Heart left ventricle (tissue), 16 donors: ENCODE measurements at regions not wholly inside any gene's neighbourhood (a gene's known extent, or its start where the extent isn't known, plus 50 kb on each side); places are given as distances from the start of the nearest gene placed in this dataset.

Experiments used
- ATAC-seq, 4 donors: fragments of 200-7000 bp; cut with Tn5 transposase; one replicate each; pipeline ENCODE4 v1.9.1; 2020 to 2022; ENCODE audit warnings: moderate library complexity in 4 of 4, mild to moderate bottlenecking in 3 of 4, moderate number of reproducible peaks in 1 of 4
- DNase-seq, 5 donors: peaks; one replicate each; pipeline ENCODE4 v3.0.0-alpha.2; 2020
- H3K27ac ChIP-seq, 12 donors: fragments of 200-600 bp; sonication (generic) in 4 of 12; one replicate each; pipeline versions ENCODE4 v1.5.0 to v1.8.0; 2016 to 2022; ENCODE audit warnings: mild to moderate bottlenecking in 2 of 12
- H3K27me3 ChIP-seq, 9 donors: fragments of 200-600 bp; sonication (generic) in 2 of 9; one replicate each; pipeline versions ENCODE4 v1.5.1 to v1.8.0; 2016 to 2022; ENCODE audit warnings: mild to moderate bottlenecking in 3 of 9
- H3K36me3 ChIP-seq, 9 donors: fragments of 200-600 bp; sonication (generic) in 2 of 9; one replicate each; pipeline versions ENCODE4 v1.5.0 to v1.8.0; 2018 to 2022; ENCODE audit warnings: mild to moderate bottlenecking in 2 of 9
- H3K4me1 ChIP-seq, 12 donors: fragments of 200-600 bp; sonication (generic) in 4 of 12; one replicate each; pipeline versions ENCODE4 v1.5.0 to v1.8.0; 2016 to 2022; ENCODE audit warnings: mild to moderate bottlenecking in 3 of 12
- H3K4me3 ChIP-seq, 12 donors: fragments of 200-600 bp; sonication (generic) in 4 of 12; one replicate each; pipeline versions ENCODE4 v1.5.0 to v1.8.0; 2017 to 2022; ENCODE audit warnings: mild to moderate bottlenecking in 9 of 12, moderate library complexity in 4 of 12
- H3K9me3 ChIP-seq, 12 donors: fragments of 200-600 bp; sonication (generic) in 4 of 12; one replicate each; pipeline versions ENCODE4 v1.5.0 to v1.8.0; 2016 to 2022; ENCODE audit warnings: mild to moderate bottlenecking in 1 of 12
- POLR2A ChIP-seq, 2 donors: fragments of 450-650 bp; IDR thresholded peaks; one replicate each; pipeline ENCODE4 v1.6.1; 2017; ENCODE audit warnings: antibody characterized with exemption in 2 of 2, mild to moderate bottlenecking in 2 of 2, moderate library complexity in 2 of 2
- WGBS, 4 donors: extraction: QIAGEN DNeasy Blood & Tissue Kit in 2 of 4; methylation state at CpG; one replicate each; pipeline versions ENCODE4 v1.1.5 to v1.1.7; 2013 to 2018; 5-methylcytosine and 5-hydroxymethylcytosine counted together
- intact Hi-C, 10 donors: fragments of 100-400 bp; cut with DNase I; formaldehyde crosslinking; loops; one replicate each; pipeline versions ENCODE4 v1.11.1 to v1.14.2; 2022
- TF ChIP-seq, protein P1 (sequence below), 12 donors: fragments of 200-600 bp; sonication (generic) in 4 of 12; IDR thresholded peaks; one replicate each; pipeline versions ENCODE4 v1.5.0 to v1.8.0; 2018 to 2022; ENCODE audit warnings: antibody characterized with exemption in 12 of 12, mild to moderate bottlenecking in 5 of 12
- donor health status: ischemic (EF 13 %, LVEDD 7.1; RV severe dilation, severe dysfunction).
- donor health status: healthy with polysubstance abuse.
- donor health status: DM: no; HTN: yes; CAD: no.
- donor health status: DM: no; HTN: no; CAD: no.
- donor health status: ischemic (EF 25% LVEDD 6.9; RV normal size, moderate dysfunction).
- donor health status: ischemic (EF 25% LVEDD 5.7; RV mildly dilated, moderate dysfunction).
- donor health status: healthy.
- donor health status: DM: yes; HTN: yes; CAD: no.
- donor health status: ischemic (EF 35%, LVEDD 5.7; RV mildly dilated, moderate dysfunction).
- donor health status: nonischemic (EF 11% LVEDD 7.7; RV severe dilation, severe dysfunction).
- donor health status: DM: yes; HTN: yes; CAD: no.
- donor health status: PGD.
- donor health status: ischemic (EF 29% LVEDD 5.4; RV normal size, mild dysfunction).
- donor health status: nonischemic (EF 23%, LVEDD 6.1; RV moderate dilation, normal function).

GRCh38 chr13:88744289-88744688 is 1073.1 kb downstream of the SLITRK5 start:
- DNase-seq (no peak), ATAC-seq (no peak)
- Histone ChIP-seq H3K27me3 (no peaks in the 10 kb centered on the region), H3K36me3 (no peaks in the 10 kb centered on the region), H3K27ac (no peak overlapping the region), H3K9me3 (peaks cover 0 to 3% (median 0%) of the 10 kb centered on the region in 12 donors), H3K4me3 (no peak overlapping the region), H3K4me1 (no peaks in the 10 kb centered on the region)
- no peak for TF ChIP-seq POLR2A (IDR thresholded peaks at IDR 0.05)
- TF ChIP-seq, protein P1, sequence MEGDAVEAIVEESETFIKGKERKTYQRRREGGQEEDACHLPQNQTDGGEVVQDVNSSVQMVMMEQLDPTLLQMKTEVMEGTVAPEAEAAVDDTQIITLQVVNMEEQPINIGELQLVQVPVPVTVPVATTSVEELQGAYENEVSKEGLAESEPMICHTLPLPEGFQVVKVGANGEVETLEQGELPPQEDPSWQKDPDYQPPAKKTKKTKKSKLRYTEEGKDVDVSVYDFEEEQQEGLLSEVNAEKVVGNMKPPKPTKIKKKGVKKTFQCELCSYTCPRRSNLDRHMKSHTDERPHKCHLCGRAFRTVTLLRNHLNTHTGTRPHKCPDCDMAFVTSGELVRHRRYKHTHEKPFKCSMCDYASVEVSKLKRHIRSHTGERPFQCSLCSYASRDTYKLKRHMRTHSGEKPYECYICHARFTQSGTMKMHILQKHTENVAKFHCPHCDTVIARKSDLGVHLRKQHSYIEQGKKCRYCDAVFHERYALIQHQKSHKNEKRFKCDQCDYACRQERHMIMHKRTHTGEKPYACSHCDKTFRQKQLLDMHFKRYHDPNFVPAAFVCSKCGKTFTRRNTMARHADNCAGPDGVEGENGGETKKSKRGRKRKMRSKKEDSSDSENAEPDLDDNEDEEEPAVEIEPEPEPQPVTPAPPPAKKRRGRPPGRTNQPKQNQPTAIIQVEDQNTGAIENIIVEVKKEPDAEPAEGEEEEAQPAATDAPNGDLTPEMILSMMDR (IDR thresholded peaks at IDR 0.05) = no peak
- intact Hi-C loops = no loop called here

DNA sequence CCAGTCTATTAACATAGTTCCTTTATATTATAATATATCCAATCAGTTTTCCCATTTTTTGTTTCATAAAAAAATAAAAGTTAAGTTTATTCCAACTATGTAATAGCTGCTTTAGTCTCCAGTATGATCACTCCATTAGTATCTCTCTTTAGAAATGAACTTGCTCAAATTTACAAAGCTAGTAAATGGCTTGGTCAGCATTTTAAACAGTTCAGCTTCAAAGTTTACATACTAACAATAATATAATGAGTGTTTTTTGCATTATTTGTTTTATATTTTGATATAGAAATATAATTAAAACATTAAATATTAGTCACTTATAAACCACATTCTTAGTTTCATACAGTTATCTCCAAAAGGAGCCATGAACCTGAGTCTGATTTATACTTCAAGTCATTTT is 1073.8 kb downstream of the SLITRK5 start:
- TF ChIP-seq POLR2A (IDR thresholded peaks at IDR 0.05) = no peak
- TF ChIP-seq, protein P1 (IDR thresholded peaks at IDR 0.05) = no peak
- ATAC-seq = no peak
- H3K27ac ChIP-seq = no peak overlapping the region

DNA sequence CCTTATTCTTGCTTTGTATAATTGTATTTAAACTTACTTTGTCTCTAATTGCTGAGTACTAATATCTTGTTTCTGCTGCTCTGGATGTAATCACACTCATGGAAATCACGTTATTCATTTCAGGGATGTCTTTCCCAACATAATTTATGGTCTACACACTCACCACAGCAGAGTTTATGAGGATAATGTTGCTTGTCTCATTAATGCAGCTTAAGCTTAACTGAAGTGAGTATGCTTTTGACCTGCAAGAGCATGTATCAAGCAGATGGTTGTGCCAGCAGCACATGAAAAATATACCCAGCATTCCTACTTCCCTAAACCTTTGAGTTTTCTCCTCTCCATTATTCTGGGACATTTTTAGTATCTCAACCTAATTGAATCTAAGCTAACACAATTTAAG is 1080.9 kb downstream of the SLITRK5 start:
- 68 to 76% (median 73%) methylated on average over 1 of the region's 1 CpG for WGBS, 4 donors
- H3K4me3 ChIP-seq = no peak overlapping the region
- H3K27me3 ChIP-seq = no peaks in the 10 kb centered on the region
- H3K4me1 ChIP-seq = no peaks in the 10 kb centered on the region
- H3K27ac ChIP-seq = no peak overlapping the region
- no peaks in the 10 kb centered on the region for H3K36me3 ChIP-seq
- H3K9me3 ChIP-seq = no peaks in the 10 kb centered on the region
- no peak for DNase-seq
- TF ChIP-seq, protein P1 (IDR thresholded peaks at IDR 0.05) = no peak
- TF ChIP-seq POLR2A (IDR thresholded peaks at IDR 0.05) = no peak
- intact Hi-C loops = no loop called here
- ATAC-seq = no peak

More for the DNA sequence above, 1073.8 kb downstream of the SLITRK5 start:
- no peaks in the 10 kb centered on the region for H3K4me1 ChIP-seq
- DNase-seq = no peak
- H3K27me3 ChIP-seq = no peaks in the 10 kb centered on the region
- peaks cover 0 to 3% (median 0%) of the 10 kb centered on the region in 12 donors for H3K9me3 ChIP-seq
- H3K36me3 ChIP-seq = no peaks in the 10 kb centered on the region
- no peak overlapping the region for H3K4me3 ChIP-seq
- intact Hi-C loops = no loop called here

DNA sequence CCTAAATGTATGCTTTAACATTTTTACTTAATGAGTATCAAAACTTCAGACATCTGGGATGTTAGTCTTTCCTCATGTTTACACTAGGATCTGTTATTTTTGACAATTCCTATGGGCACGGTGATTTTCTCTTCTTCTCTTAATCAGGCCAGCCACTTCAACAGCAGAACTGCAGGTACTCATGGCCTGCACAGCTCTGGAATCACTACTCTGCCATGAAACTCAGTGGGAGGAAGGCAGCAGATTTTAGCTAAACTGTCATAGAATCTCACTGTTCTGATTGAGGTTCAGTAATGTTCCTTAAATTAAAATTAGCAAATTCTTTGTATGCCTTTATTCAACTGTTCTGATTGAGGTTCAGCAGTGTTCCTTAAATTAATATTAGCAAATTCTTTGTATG is 1083.0 kb downstream of the SLITRK5 start:
- Histone ChIP-seq H3K27ac (no peak overlapping the region), H3K4me1 (no peaks in the 10 kb centered on the region), H3K36me3 (no peaks in the 10 kb centered on the region), H3K4me3 (no peak overlapping the region), H3K9me3 (peaks cover 0 to 7% (median 0%) of the 10 kb centered on the region in 12 donors), H3K27me3 (no peaks in the 10 kb centered on the region)
- intact Hi-C loops = no loop called here
- DNase-seq (no peak), ATAC-seq (no peak)
- WGBS, 4 donors = 39 to 70% (median 53%) methylated on average over 1 of the region's 1 CpG
- no peak for TF ChIP-seq POLR2A (IDR thresholded peaks at IDR 0.05)
- TF ChIP-seq, protein P1 (IDR thresholded peaks at IDR 0.05) = no peak
